ENCODE measurements at regions not wholly inside any gene's neighbourhood (a gene's known extent, or its start where the extent isn't known, plus 50 kb on each side); places are given as distances from the start of the nearest gene placed in this dataset.

DNA sequence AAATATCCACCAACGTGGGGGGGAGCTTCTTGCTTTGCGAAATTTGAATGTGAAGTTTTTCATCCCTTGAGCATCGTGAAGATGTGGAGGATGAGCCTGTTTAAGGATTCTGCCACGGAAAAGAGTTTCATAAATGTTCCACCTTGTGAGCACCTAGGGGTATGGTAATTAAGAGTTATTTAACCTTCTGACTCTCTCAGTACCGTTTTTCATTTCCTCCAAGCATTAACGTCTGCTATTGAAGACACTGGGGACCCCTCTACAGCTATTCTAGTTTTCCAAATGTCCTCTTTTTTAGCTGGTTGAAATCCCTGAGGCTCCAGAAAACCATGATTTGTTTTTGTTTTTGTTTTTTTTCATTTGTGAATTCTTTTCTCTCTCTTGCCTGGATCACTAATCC lies 79.1 kb upstream of the GALNT2 start:
- Histone ChIP-seq H2BK120ac (ENCODE audit: low read depth, low read length) (no peak overlapping the region), H2BK12ac (ENCODE audit: low read length in 2 of 2) (no peak overlapping the region), H3K27me3 (ENCODE audit: control insufficient read depth in 1 of 2, insufficient read depth in 1 of 2, low read length in 2 of 2) (peaks cover 9 to 16% of the 10 kb centered on the region in 2 experiments), H3K14ac (ENCODE audit: low read length in 2 of 2) (no peak overlapping the region), H3K27ac (ENCODE audit: low read length, poor library complexity, severe bottlenecking) (no peak overlapping the region), H3K36me3 (ENCODE audit: control insufficient read depth in 1 of 2, insufficient read depth in 2 of 2, low read depth in 1 of 2, low read length in 2 of 2) (no peaks in the 10 kb centered on the region), H3K79me1 (replicated peaks; ENCODE audit: low read length, poor library complexity, severe bottlenecking) (no peaks in the 10 kb centered on the region), H4K91ac (ENCODE audit: low read length) (no peak overlapping the region), H4K8ac (ENCODE audit: low read length) (no peak overlapping the region), H3K18ac (ENCODE audit: low read depth in 1 of 2, low read length in 2 of 2) (no peak overlapping the region), H3K4ac (ENCODE audit: low read depth in 1 of 2, low read length in 2 of 2) (no peak overlapping the region), H3K4me2 (ENCODE audit: low read length, poor library complexity, severe bottlenecking) (no peak overlapping the region), H3K9me3 (ENCODE audit: control insufficient read depth, low read length) (no peaks in the 10 kb centered on the region), H2BK15ac (ENCODE audit: low read depth, poor library complexity, severe bottlenecking) (no peak overlapping the region), H3K4me3 (ENCODE audit: insufficient read depth in 1 of 2, low read depth in 1 of 2, low read length in 2 of 2) (no peak overlapping the region), H2AK5ac (ENCODE audit: low read length, severe bottlenecking) (no peak overlapping the region), H2BK5ac (ENCODE audit: low read depth, low read length, poor library complexity, severe bottlenecking) (no peak overlapping the region), H2AFZ (ENCODE audit: low read depth, low read length) (no peak overlapping the region), H3K4me1 (ENCODE audit: control insufficient read depth, insufficient read depth, low read depth, low read length) (no peaks in the 10 kb centered on the region), H3K23ac (ENCODE audit: low read length in 2 of 2) (no peak overlapping the region), H3K9ac (ENCODE audit: low read length) (no peak overlapping the region)
- 82% methylated on average over 3 of the region's 6 CpGs for WGBS
- no peak for DNase-seq

DNA sequence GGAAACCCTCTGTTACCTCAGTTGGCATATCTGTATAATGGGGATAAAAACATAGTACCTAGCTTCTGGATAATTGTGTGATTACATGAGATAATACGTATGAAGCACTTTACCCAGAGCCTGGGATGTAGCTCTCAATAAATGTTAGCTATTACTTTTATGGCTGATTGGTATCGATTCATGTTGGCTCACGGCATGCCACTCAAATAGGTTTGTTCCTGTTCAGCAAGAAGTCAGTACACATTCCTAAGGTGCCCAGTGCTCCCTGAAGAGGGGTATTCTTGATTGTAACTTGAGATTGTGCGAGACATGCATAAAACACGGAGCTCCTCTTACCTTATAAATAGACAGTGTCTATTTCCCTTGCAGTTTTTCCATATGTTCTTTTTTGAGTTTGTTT lies 78.5 kb upstream of the GALNT2 start:
- Histone ChIP-seq H3K4me1 (ENCODE audit: control insufficient read depth, insufficient read depth, low read depth, low read length) (no peaks in the 10 kb centered on the region), H3K27ac (ENCODE audit: low read length, poor library complexity, severe bottlenecking) (no peak overlapping the region), H4K91ac (ENCODE audit: low read length) (no peak overlapping the region), H3K27me3 (ENCODE audit: control insufficient read depth in 1 of 2, insufficient read depth in 1 of 2, low read length in 2 of 2) (peaks cover 9 to 16% of the 10 kb centered on the region in 2 experiments), H2BK12ac (ENCODE audit: low read length in 2 of 2) (no peak overlapping the region), H3K9ac (ENCODE audit: low read length) (no peak overlapping the region), H3K9me3 (ENCODE audit: control insufficient read depth, low read length) (no peaks in the 10 kb centered on the region), H2BK15ac (ENCODE audit: low read depth, poor library complexity, severe bottlenecking) (no peak overlapping the region), H3K4ac (ENCODE audit: low read depth in 1 of 2, low read length in 2 of 2) (no peak overlapping the region), H4K8ac (ENCODE audit: low read length) (no peak overlapping the region), H3K4me3 (ENCODE audit: insufficient read depth in 1 of 2, low read depth in 1 of 2, low read length in 2 of 2) (no peak overlapping the region), H3K4me2 (ENCODE audit: low read length, poor library complexity, severe bottlenecking) (no peak overlapping the region), H2BK5ac (ENCODE audit: low read depth, low read length, poor library complexity, severe bottlenecking) (no peak overlapping the region), H3K36me3 (ENCODE audit: control insufficient read depth in 1 of 2, insufficient read depth in 2 of 2, low read depth in 1 of 2, low read length in 2 of 2) (no peaks in the 10 kb centered on the region), H2AK5ac (ENCODE audit: low read length, severe bottlenecking) (no peak overlapping the region), H3K14ac (ENCODE audit: low read length in 2 of 2) (no peak overlapping the region), H3K18ac (ENCODE audit: low read depth in 1 of 2, low read length in 2 of 2) (no peak overlapping the region), H3K23ac (ENCODE audit: low read length in 2 of 2) (no peak overlapping the region), H3K79me1 (replicated peaks; ENCODE audit: low read length, poor library complexity, severe bottlenecking) (no peaks in the 10 kb centered on the region), H2AFZ (ENCODE audit: low read depth, low read length) (no peak overlapping the region), H2BK120ac (ENCODE audit: low read depth, low read length) (no peak overlapping the region)
- 89% methylated on average over 3 of the region's 5 CpGs for WGBS
- DNase-seq = no peak

DNA sequence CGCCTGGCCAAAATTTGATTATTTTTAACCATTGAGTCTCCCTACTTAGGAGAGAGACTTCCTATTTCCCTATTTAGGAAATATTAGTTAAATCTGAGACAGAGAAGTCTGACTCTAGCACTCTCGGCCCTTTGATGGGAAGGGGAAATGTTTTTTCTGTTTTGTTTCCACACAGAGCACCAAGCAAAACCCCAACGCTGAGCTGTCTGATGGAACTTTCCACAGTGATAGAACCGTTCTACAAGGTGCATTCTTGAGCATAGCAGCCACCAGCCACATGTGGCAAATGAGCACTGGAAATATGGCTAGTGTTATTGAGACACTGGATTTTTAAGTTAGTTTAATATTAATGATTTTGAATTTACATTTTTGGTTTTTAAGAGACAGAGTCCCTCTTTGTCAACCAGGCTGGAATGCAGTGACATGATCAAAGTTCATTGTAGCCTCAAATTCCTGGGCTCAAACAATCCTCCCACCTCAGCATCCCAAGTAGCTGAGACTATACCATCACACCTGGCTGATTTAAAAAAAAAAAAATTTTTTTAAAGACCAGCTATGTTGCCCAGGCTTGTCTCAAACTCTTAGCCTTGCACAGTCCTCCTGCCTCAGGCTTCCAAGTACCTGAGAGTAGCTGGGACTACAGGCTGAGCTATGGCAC lies 77.3 kb upstream of the GALNT2 start:
- H2BK5ac ChIP-seq (ENCODE audit: low read depth, low read length, poor library complexity, severe bottlenecking) = no peak overlapping the region
- no peaks in the 10 kb centered on the region for H3K79me1 ChIP-seq (replicated peaks; ENCODE audit: low read length, poor library complexity, severe bottlenecking)
- no peak overlapping the region for H2BK15ac ChIP-seq (ENCODE audit: low read depth, poor library complexity, severe bottlenecking)
- H3K9me3 ChIP-seq (ENCODE audit: control insufficient read depth, low read length) = no peaks in the 10 kb centered on the region
- H3K9ac ChIP-seq (ENCODE audit: low read length) = no peak overlapping the region
- H3K27ac ChIP-seq (ENCODE audit: low read length, poor library complexity, severe bottlenecking) = no peak overlapping the region
- H2BK12ac ChIP-seq (ENCODE audit: low read length in 2 of 2) = no peak overlapping the region
- no peaks in the 10 kb centered on the region for H3K36me3 ChIP-seq (ENCODE audit: control insufficient read depth in 1 of 2, insufficient read depth in 2 of 2, low read depth in 1 of 2, low read length in 2 of 2)
- H3K4me3 ChIP-seq (ENCODE audit: insufficient read depth in 1 of 2, low read depth in 1 of 2, low read length in 2 of 2) = no peak overlapping the region
- H3K23ac ChIP-seq (ENCODE audit: low read length in 2 of 2) = no peak overlapping the region
- H3K27me3 ChIP-seq (ENCODE audit: control insufficient read depth in 1 of 2, insufficient read depth in 1 of 2, low read length in 2 of 2) = peaks cover 14 to 16% of the 10 kb centered on the region in 2 experiments
- no peak overlapping the region for H3K4me2 ChIP-seq (ENCODE audit: low read length, poor library complexity, severe bottlenecking)
- H4K8ac ChIP-seq (ENCODE audit: low read length) = no peak overlapping the region
- H3K18ac ChIP-seq (ENCODE audit: low read depth in 1 of 2, low read length in 2 of 2) = no peak overlapping the region
- H2BK120ac ChIP-seq (ENCODE audit: low read depth, low read length) = no peak overlapping the region
- H4K91ac ChIP-seq (ENCODE audit: low read length) = no peak overlapping the region
- no peak overlapping the region for H3K4ac ChIP-seq (ENCODE audit: low read depth in 1 of 2, low read length in 2 of 2)
- no peak overlapping the region for H2AFZ ChIP-seq (ENCODE audit: low read depth, low read length)
- no peaks in the 10 kb centered on the region for H3K4me1 ChIP-seq (ENCODE audit: control insufficient read depth, insufficient read depth, low read depth, low read length)
- no peak for DNase-seq
- H3K14ac ChIP-seq (ENCODE audit: low read length in 2 of 2) = no peak overlapping the region
- H2AK5ac ChIP-seq (ENCODE audit: low read length, severe bottlenecking) = no peak overlapping the region
- WGBS = 83% methylated on average over 3 of the region's 4 CpGs

DNA sequence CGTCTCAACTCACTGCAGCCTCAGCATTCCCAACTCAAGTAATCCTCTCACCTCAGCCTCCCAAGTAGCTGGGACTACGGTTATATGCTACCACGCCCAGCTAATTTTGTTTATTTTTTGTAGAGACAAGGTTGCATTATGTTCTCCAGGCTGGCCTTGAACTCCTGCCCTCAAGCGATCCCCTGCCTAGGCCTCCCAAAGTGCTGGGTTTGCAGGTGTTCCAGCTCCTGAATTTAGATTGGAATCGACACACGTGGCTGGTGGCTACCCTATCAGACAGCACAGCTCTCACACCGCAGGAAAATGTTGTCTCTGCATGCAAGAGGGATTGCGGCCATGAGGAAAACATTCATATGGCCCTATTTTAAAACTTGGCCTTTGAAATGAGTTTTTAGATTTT lies 76.7 kb upstream of the GALNT2 start:
- H3K18ac ChIP-seq (ENCODE audit: low read depth in 1 of 2, low read length in 2 of 2) = no peak overlapping the region
- H3K9ac ChIP-seq (ENCODE audit: low read length) = no peak overlapping the region
- no peaks in the 10 kb centered on the region for H3K36me3 ChIP-seq (ENCODE audit: control insufficient read depth in 1 of 2, insufficient read depth in 2 of 2, low read depth in 1 of 2, low read length in 2 of 2)
- no peak overlapping the region for H3K14ac ChIP-seq (ENCODE audit: low read length in 2 of 2)
- H3K4me2 ChIP-seq (ENCODE audit: low read length, poor library complexity, severe bottlenecking) = no peak overlapping the region
- H3K4me3 ChIP-seq (ENCODE audit: insufficient read depth in 1 of 2, low read depth in 1 of 2, low read length in 2 of 2) = no peak overlapping the region
- no peaks in the 10 kb centered on the region for H3K9me3 ChIP-seq (ENCODE audit: control insufficient read depth, low read length)
- no peak overlapping the region for H2BK5ac ChIP-seq (ENCODE audit: low read depth, low read length, poor library complexity, severe bottlenecking)
- no peak for DNase-seq
- H3K27me3 ChIP-seq (ENCODE audit: control insufficient read depth in 1 of 2, insufficient read depth in 1 of 2, low read length in 2 of 2) = peaks cover 13 to 14% of the 10 kb centered on the region in 2 experiments
- no peak overlapping the region for H2BK12ac ChIP-seq (ENCODE audit: low read length in 2 of 2)
- no peaks in the 10 kb centered on the region for H3K4me1 ChIP-seq (ENCODE audit: control insufficient read depth, insufficient read depth, low read depth, low read length)
- no peak overlapping the region for H2BK15ac ChIP-seq (ENCODE audit: low read depth, poor library complexity, severe bottlenecking)
- H2BK120ac ChIP-seq (ENCODE audit: low read depth, low read length) = no peak overlapping the region
- no peak overlapping the region for H3K23ac ChIP-seq (ENCODE audit: low read length in 2 of 2)
- H3K4ac ChIP-seq (ENCODE audit: low read depth in 1 of 2, low read length in 2 of 2) = no peak overlapping the region
- no peak overlapping the region for H4K91ac ChIP-seq (ENCODE audit: low read length)
- H3K79me1 ChIP-seq (replicated peaks; ENCODE audit: low read length, poor library complexity, severe bottlenecking) = no peaks in the 10 kb centered on the region
- H3K27ac ChIP-seq (ENCODE audit: low read length, poor library complexity, severe bottlenecking) = no peak overlapping the region
- no peak overlapping the region for H2AFZ ChIP-seq (ENCODE audit: low read depth, low read length)
- 82% methylated on average over 7 of the region's 8 CpGs for WGBS
- no peak overlapping the region for H4K8ac ChIP-seq (ENCODE audit: low read length)
- H2AK5ac ChIP-seq (ENCODE audit: low read length, severe bottlenecking) = no peak overlapping the region

Data from mesenchymal stem cell (in vitro differentiated cells and primary cell).